ENCODE measurements at regions not wholly inside any gene's neighbourhood (a gene's known extent, or its start where the extent isn't known, plus 50 kb on each side); places are given as distances from the start of the nearest gene placed in this dataset.

DNA sequence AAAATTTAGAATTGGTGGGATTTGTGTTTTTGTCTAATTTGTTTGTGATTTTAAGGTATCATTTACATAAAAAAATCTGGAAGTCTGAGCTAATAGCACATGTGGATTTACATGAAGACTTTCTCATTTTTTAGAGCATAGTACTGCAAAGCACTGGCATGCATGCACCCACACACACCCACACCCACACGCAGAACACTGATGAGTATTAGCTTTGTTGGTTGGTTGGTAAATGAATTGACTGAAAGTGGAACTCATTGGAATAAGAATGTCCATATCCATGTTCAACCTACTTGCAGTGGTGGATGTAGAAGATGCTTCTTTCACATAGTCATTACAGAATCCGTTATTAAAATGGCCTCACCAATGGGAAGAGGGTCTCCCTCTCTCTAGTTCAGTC, 475.8 kb downstream of the PLCL1 start:
- TF ChIP-seq, protein P1, sequence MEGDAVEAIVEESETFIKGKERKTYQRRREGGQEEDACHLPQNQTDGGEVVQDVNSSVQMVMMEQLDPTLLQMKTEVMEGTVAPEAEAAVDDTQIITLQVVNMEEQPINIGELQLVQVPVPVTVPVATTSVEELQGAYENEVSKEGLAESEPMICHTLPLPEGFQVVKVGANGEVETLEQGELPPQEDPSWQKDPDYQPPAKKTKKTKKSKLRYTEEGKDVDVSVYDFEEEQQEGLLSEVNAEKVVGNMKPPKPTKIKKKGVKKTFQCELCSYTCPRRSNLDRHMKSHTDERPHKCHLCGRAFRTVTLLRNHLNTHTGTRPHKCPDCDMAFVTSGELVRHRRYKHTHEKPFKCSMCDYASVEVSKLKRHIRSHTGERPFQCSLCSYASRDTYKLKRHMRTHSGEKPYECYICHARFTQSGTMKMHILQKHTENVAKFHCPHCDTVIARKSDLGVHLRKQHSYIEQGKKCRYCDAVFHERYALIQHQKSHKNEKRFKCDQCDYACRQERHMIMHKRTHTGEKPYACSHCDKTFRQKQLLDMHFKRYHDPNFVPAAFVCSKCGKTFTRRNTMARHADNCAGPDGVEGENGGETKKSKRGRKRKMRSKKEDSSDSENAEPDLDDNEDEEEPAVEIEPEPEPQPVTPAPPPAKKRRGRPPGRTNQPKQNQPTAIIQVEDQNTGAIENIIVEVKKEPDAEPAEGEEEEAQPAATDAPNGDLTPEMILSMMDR (IDR thresholded peaks at IDR 0.05): no peak
- TF ChIP-seq POLR2A (IDR thresholded peaks at IDR 0.05; ENCODE audit: low read depth): no peak
- TF ChIP-seq EP300 (IDR thresholded peaks at IDR 0.05): no peak
- TF ChIP-seq POLR2AphosphoS5 (IDR thresholded peaks at IDR 0.05): no peak

Measured in esophagus muscularis mucosa (tissue), 4 donors.